Endothelial cell of umbilical vein (primary cell): ENCODE measurements at regions not wholly inside any gene's neighbourhood (a gene's known extent, or its start where the extent isn't known, plus 50 kb on each side); places are given as distances from the start of the nearest gene placed in this dataset.

Experiments
- BruUV-seq: library from RNA; stranded (reverse); fragments of 400-500 nt; replicated peaks from 2 replicates; lab custom pipeline; 2021; lab: Mats Ljungman, UMichigan
- CTCF ChIA-PET: fragments of 300-600, 350-600 bp; sonication (Branson Sonifier 250); formaldehyde crosslinking; loops from one replicate; lab custom pipeline; 2021; ENCODE audit warnings: antibody characterized with exemption, inconsistent platforms; lab: Charles Lee
- POLR2A ChIA-PET: fragments of 300-600, 350-600 bp; sonication (Branson Sonifier 250); formaldehyde crosslinking; loops from one replicate; lab custom pipeline; 2021; ENCODE audit warnings: antibody characterized with exemption, inconsistent platforms; lab: Charles Lee
- DNase-seq: peaks from one replicate; pipeline ENCODE4 v3.0.0-alpha.2; 2011; ENCODE audit warnings: low read depth, low spot score
- FAIRE-seq: peaks from 2 replicates; lab custom pipeline; 2011; peaks lifted over from hg19 to GRCh38; lab: Jason Lieb, UNC
- H2AFZ ChIP-seq: 2 replicates; pipeline ENCODE4 v1.6.0; 2012; ENCODE audit warnings: low read depth, low read length, control low read depth, inconsistent platforms
- H3K27ac ChIP-seq: 2 replicates; pipeline ENCODE4 v1.5.1; 2011; ENCODE audit warnings: low read depth, mild to moderate bottlenecking, control low read depth, low read length, moderate library complexity; ENCODE audit not compliant: insufficient read depth
- H3K27me3 ChIP-seq, 2 experiments: 2 replicates each; pipeline versions ENCODE4 v1.6.0 to v1.6.1; 2011; ENCODE audit warnings: low read length in 2 of 2, mixed read lengths in 1 of 2; ENCODE audit not compliant: control insufficient read depth in 2 of 2, insufficient read depth in 2 of 2
- H3K36me3 ChIP-seq, 2 experiments: 2 replicates in 1 of 2; 3 replicates in 1 of 2; pipeline ENCODE4 v1.5.1; 2011; ENCODE audit warnings: low read length in 2 of 2, mild to moderate bottlenecking in 1 of 2, moderate library complexity in 1 of 2; ENCODE audit not compliant: control insufficient read depth in 2 of 2, insufficient read depth in 2 of 2; ENCODE audit errors: extremely low read depth in 1 of 2
- H3K4me1 ChIP-seq: 3 replicates; pipeline ENCODE4 v1.5.1; 2011; ENCODE audit warnings: mild to moderate bottlenecking, low read length; ENCODE audit not compliant: control insufficient read depth, insufficient read depth; ENCODE audit errors: extremely low read depth
- H3K4me2 ChIP-seq: 2 replicates; pipeline ENCODE4 v1.6.1; 2011; ENCODE audit warnings: low read length, control low read depth, mixed read lengths; ENCODE audit not compliant: insufficient read depth
- H3K4me3 ChIP-seq, 3 experiments: fragments of 200-600 bp in 1 of 3; sonication (generic), shearing (Covaris generic) in 1 of 3; replicated peaks in 1 of 3; 2 replicates each; pipeline ENCODE4 v1.5.1; 2011 to 2016; ENCODE audit warnings: control low read depth in 3 of 3, low read length in 3 of 3, mild to moderate bottlenecking in 2 of 3, inconsistent platforms in 1 of 3, low read depth in 1 of 3, moderate library complexity in 1 of 3; ENCODE audit not compliant: insufficient read depth in 1 of 3
- H3K79me2 ChIP-seq: 2 replicates; pipeline ENCODE4 v1.6.0; 2012; ENCODE audit warnings: low read length, inconsistent platforms; ENCODE audit not compliant: control insufficient read depth, insufficient read depth
- H3K9ac ChIP-seq: replicated peaks from 2 replicates; pipeline ENCODE3; 2011; ENCODE audit warnings: low read length, control low read depth; ENCODE audit not compliant: insufficient read depth; ENCODE audit errors: extremely low read depth
- H3K9me1 ChIP-seq: replicated peaks from 3 replicates; pipeline ENCODE4 v1.6.0; 2011; ENCODE audit warnings: mild to moderate bottlenecking, low read length; ENCODE audit not compliant: control insufficient read depth, insufficient read depth; ENCODE audit errors: extremely low read depth
- H3K9me3 ChIP-seq: replicated peaks from 2 replicates; pipeline ENCODE4 v1.5.1; 2012; ENCODE audit warnings: low read length, inconsistent platforms; ENCODE audit not compliant: control insufficient read depth, insufficient read depth
- H4K20me1 ChIP-seq: replicated peaks from 2 replicates; pipeline ENCODE3; 2011; ENCODE audit warnings: mild to moderate bottlenecking, low read length; ENCODE audit not compliant: control insufficient read depth, insufficient read depth; ENCODE audit errors: extremely low read depth
- CTCF ChIP-seq, 2 donors: IDR thresholded peaks; 1 replicate in 1 of 2; 2 replicates in 1 of 2; pipeline ENCODE4 v1.5.1; 2011; ENCODE audit warnings: low read length in 2 of 2, mild to moderate bottlenecking in 2 of 2, moderate library complexity in 2 of 2, control low read depth in 1 of 2, inconsistent platforms in 1 of 2, low read depth in 1 of 2; ENCODE audit not compliant: insufficient read depth in 1 of 2; ENCODE audit errors: extremely low read depth in 1 of 2
- EZH2 ChIP-seq: IDR thresholded peaks from 2 replicates; pipeline ENCODE4 v1.6.1; 2012; ENCODE audit warnings: borderline replicate concordance, low read depth, mild to moderate bottlenecking, moderate library complexity, low read length, inconsistent platforms; ENCODE audit not compliant: severe bottlenecking
- FOS ChIP-seq: IDR thresholded peaks from 2 replicates; pipeline ENCODE4 v1.6.1; 2011; ENCODE audit warnings: mild to moderate bottlenecking, low read length, moderate library complexity, borderline replicate concordance; ENCODE audit not compliant: insufficient read depth
- GATA2 ChIP-seq: IDR thresholded peaks from 2 replicates; pipeline ENCODE4 v1.7.0; 2011; ENCODE audit warnings: low read depth, mild to moderate bottlenecking, moderate library complexity, mixed read lengths, low read length; ENCODE audit not compliant: insufficient read length, insufficient read depth
- JUN ChIP-seq: IDR thresholded peaks from 2 replicates; pipeline ENCODE4 v1.6.1; 2011; ENCODE audit warnings: borderline replicate concordance, low read depth; ENCODE audit not compliant: insufficient read length, insufficient read depth
- MAX ChIP-seq: IDR thresholded peaks from 2 replicates; pipeline ENCODE4 v1.6.1; 2011; ENCODE audit not compliant: insufficient read depth, insufficient read length
- MYC ChIP-seq: IDR thresholded peaks from one replicate; pipeline ENCODE4 v1.6.1; 2011; ENCODE audit warnings: mild to moderate bottlenecking, low read depth, low read length
- POLR2A ChIP-seq: IDR thresholded peaks from 2 replicates; pipeline ENCODE4 v1.6.1; 2012; ENCODE audit warnings: low read depth, mild to moderate bottlenecking, control low read depth, low read length
- POLR2AphosphoS5 ChIP-seq: IDR thresholded peaks from 2 replicates; pipeline ENCODE4 v1.6.1; 2012; ENCODE audit warnings: low read depth, mild to moderate bottlenecking, control low read depth, low read length, moderate library complexity; ENCODE audit not compliant: insufficient read depth
- dilution Hi-C: fragments of 300-500 bp; cut with MboI; formaldehyde crosslinking; loops from one replicate; pipeline ENCODE4 v1.15.0; 2019; ENCODE audit warnings: low sequenced_read_pairs; ENCODE audit not compliant: extremely low pct_ligation_motif_present
- intact Hi-C: fragments of 100-400 bp; cut with micrococcal nuclease; formaldehyde crosslinking; loops from one replicate; pipeline ENCODE4 v1.10.0; 2022

GRCh38 chr13:104854007-104854406, 1681.5 kb downstream of the EFNB2 start:
- POLR2A ChIA-PET: no interaction called here

More at GRCh38 chr13:104854007-104854406, 1681.5 kb downstream of the EFNB2 start:
- Histone ChIP-seq H3K4me1 (no peaks in the 10 kb centered on the region), H3K36me3 (no peaks in the 10 kb centered on the region), H3K4me3 (no peak overlapping the region), H3K9ac (no peak overlapping the region), H3K4me2 (no peak overlapping the region), H3K27ac (no peak overlapping the region), H2AFZ (no peak overlapping the region), H3K9me3 (no peaks in the 10 kb centered on the region), H3K9me1 (no peaks in the 10 kb centered on the region), H4K20me1 (no peaks in the 10 kb centered on the region), H3K79me2 (no peaks in the 10 kb centered on the region), H3K27me3 (no peaks in the 10 kb centered on the region)
- dilution Hi-C loops (no loop called here), intact Hi-C loops (no loop called here)
- CTCF ChIA-PET: no interaction called here
- no TSS peak for BruUV-seq
- FAIRE-seq (no peak), DNase-seq (no peak)
- TF ChIP-seq POLR2A: no peak
- TF ChIP-seq MAX: no peak
- TF ChIP-seq GATA2: no peak
- TF ChIP-seq JUN: no peak
- TF ChIP-seq FOS: no peak
- no peak for TF ChIP-seq CTCF (IDR thresholded peaks at IDR 0.05; ENCODE audit: extremely low read depth in 1 of 2, insufficient read depth in 1 of 2, low read depth in 1 of 2, low read length in 2 of 2)
- TF ChIP-seq POLR2AphosphoS5: no peak
- TF ChIP-seq EZH2: no peak
- no peak for TF ChIP-seq MYC
